Peyer's patch (tissue), 4 donors: ENCODE measurements at regions not wholly inside any gene's neighbourhood (a gene's known extent, or its start where the extent isn't known, plus 50 kb on each side); places are given as distances from the start of the nearest gene placed in this dataset.

ENCODE experiments used
- CTCF ChIP-seq, 6 experiments: fragments of 450-650 bp in 4 of 6; fragments of 200-600 bp in 2 of 6; sonication (generic) in 1 of 6; IDR thresholded peaks; one replicate each; pipeline ENCODE4 v1.5.1; 2017 to 2019; ENCODE audit warnings: antibody characterized with exemption in 6 of 6, mild to moderate bottlenecking in 3 of 6, moderate library complexity in 1 of 6
- POLR2A ChIP-seq, 2 donors: fragments of 450-650 bp; IDR thresholded peaks; one replicate each; pipeline ENCODE4 v1.5.1; 2017; ENCODE audit warnings: antibody characterized with exemption in 2 of 2, mild to moderate bottlenecking in 2 of 2, moderate library complexity in 2 of 2

DNA sequence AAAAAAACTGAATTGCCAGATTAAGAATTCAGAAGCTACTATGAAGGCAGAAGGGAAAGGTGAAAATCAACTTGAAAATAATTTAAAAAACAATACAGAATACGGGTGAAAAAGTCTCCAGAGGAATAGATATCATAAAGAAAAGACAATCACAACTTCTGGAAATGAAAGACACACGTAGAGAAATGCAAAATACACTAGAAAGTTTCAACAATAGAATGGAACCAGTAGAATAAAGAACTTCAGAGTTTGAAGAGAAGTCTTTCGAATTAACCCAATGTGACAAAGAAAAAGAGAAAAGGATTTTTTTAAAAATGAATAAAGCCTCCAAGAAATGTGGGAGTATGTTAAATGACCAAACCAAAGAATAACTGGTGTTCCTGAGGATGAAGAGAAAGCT is 263.8 kb upstream of the FAT3 start:
- TF ChIP-seq CTCF (IDR thresholded peaks at IDR 0.05) = no peak
- TF ChIP-seq POLR2A (IDR thresholded peaks at IDR 0.05) = no peak
